Muscle layer of duodenum (tissue), 2 donors: ENCODE measurements at regions not wholly inside any gene's neighbourhood (a gene's known extent, or its start where the extent isn't known, plus 50 kb on each side); places are given as distances from the start of the nearest gene placed in this dataset.

Experiments
- H3K27ac ChIP-seq: one replicate; pipeline ENCODE4 v1.7.0; 2013; ENCODE audit warnings: mild to moderate bottlenecking, low read length
- H3K27me3 ChIP-seq: one replicate; pipeline ENCODE4 v1.7.0; 2013; ENCODE audit warnings: low read depth, mild to moderate bottlenecking, control low read depth, low read length
- H3K36me3 ChIP-seq, 2 donors: one replicate each; pipeline ENCODE4 v1.7.0; 2013; ENCODE audit warnings: low read length in 2 of 2, control low read depth in 1 of 2, mild to moderate bottlenecking in 1 of 2; ENCODE audit not compliant: insufficient read depth in 2 of 2, control insufficient read depth in 1 of 2
- H3K4me1 ChIP-seq, 2 donors: one replicate each; pipeline ENCODE4 v1.7.0; 2013; ENCODE audit warnings: low read length in 2 of 2, mild to moderate bottlenecking in 2 of 2, control low read depth in 1 of 2, moderate library complexity in 1 of 2; ENCODE audit not compliant: insufficient read depth in 2 of 2, control insufficient read depth in 1 of 2
- H3K4me3 ChIP-seq, 2 donors: one replicate each; pipeline ENCODE4 v1.7.0; 2013; ENCODE audit warnings: low read length in 2 of 2, low read depth in 1 of 2, mild to moderate bottlenecking in 1 of 2
- H3K9me3 ChIP-seq, 2 donors: one replicate each; pipeline ENCODE4 v1.7.0; 2013; ENCODE audit warnings: low read length in 2 of 2, control low read depth in 1 of 2, mild to moderate bottlenecking in 1 of 2; ENCODE audit not compliant: control insufficient read depth in 1 of 2
- donor health status: healthy.

DNA sequence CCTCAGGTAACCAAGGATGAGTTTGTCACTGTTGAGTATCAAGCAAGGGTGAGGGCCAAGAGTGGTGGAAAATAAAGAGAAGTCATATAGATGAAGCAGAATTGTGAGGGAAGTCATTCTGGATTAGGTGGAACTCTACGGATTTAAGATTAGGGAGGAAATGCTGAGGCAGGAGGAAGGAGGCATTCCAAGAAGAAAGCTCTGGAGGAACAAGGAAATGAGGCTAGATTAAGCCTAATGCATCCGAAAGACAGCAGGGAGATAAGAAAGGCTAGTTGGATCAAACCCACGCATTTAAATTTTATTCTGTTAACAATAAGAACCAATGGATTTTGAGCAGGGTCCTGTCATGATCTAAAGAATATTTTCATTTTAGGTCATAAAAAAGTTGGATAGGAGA is 681.2 kb downstream of the EPHA4 start:
- Histone ChIP-seq H3K27ac (no peak overlapping the region), H3K36me3 (no peaks in the 10 kb centered on the region), H3K9me3 (no peaks in the 10 kb centered on the region), H3K4me1 (no peaks in the 10 kb centered on the region), H3K4me3 (no peak overlapping the region), H3K27me3 (no peaks in the 10 kb centered on the region)

- Histone ChIP-seq H3K4me3 (no peak overlapping the region), H3K27me3 (no peaks in the 10 kb centered on the region), H3K9me3 (no peaks in the 10 kb centered on the region), H3K27ac (no peak overlapping the region), H3K36me3 (no peaks in the 10 kb centered on the region), H3K4me1 (no peaks in the 10 kb centered on the region)
Observed at GRCh38 chr2:220891405-220891804, 680.7 kb downstream of the EPHA4 start.

DNA sequence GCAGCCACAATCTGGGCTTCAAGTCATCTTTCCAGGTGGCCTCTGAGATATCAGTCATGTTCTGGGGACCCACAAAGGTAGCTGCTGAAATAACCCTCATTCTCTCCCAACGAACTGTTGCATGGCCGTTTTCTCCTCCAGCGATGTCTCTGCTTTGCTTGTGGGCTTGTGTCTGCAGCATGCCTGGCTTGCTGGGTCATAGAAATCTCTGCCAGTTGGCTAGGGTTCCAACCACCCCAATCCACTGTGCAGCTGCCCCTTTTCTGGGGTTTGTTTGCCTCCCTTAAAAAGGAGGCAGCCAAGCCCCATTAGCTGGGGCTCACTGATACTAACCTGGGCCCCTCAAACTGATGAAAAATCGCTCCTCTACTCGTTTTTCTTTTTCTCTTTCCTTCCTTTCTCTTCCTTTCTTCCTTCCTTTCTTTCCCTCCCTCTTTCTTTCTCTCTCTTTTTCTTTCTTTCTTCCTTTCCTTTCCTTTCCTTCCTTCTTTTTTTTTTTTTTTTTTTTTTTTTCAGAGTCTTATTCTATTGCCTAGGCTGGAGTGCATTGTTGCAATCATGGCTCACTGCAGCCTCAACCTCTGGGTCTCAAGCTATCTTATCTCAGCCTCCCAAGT is 680.0 kb downstream of the EPHA4 start:
- Histone ChIP-seq H3K27me3 (no peaks in the 10 kb centered on the region), H3K27ac (no peak overlapping the region), H3K9me3 (no peaks in the 10 kb centered on the region), H3K36me3 (no peaks in the 10 kb centered on the region), H3K4me1 (no peaks in the 10 kb centered on the region), H3K4me3 (no peak overlapping the region)

GRCh38 chr2:220893411-220893810 is 678.7 kb downstream of the EPHA4 start:
- H3K36me3 ChIP-seq, result no peaks in the 10 kb centered on the region

DNA sequence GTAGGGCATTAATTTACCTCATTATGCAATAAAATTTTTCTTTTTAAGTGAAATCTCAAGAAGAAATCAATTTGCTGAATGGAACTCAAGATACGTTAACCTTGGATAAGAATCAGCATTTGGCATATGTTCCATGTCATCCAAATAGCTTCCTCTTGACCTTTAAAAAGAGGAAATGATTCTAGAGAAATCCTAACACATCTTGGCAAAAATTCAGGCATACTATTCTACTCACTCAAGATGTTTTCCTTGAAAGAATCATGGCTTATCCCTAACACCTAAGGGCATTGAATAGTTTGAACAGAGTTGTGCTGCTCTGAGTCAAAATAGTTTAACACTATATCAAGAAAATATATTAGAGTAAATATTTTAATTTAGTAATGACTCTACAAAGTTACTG is 678.0 kb downstream of the EPHA4 start:
- Histone ChIP-seq H3K36me3 (no peaks in the 10 kb centered on the region), H3K27ac (no peak overlapping the region), H3K9me3 (no peaks in the 10 kb centered on the region), H3K4me3 (no peak overlapping the region), H3K27me3 (no peaks in the 10 kb centered on the region), H3K4me1 (no peaks in the 10 kb centered on the region)

More at GRCh38 chr2:220893411-220893810, 678.7 kb downstream of the EPHA4 start:
- Histone ChIP-seq H3K27me3 (no peaks in the 10 kb centered on the region), H3K4me3 (no peak overlapping the region), H3K27ac (no peak overlapping the region), H3K9me3 (no peaks in the 10 kb centered on the region), H3K4me1 (no peaks in the 10 kb centered on the region)

GRCh38 chr2:220899492-220899891 is 672.6 kb downstream of the EPHA4 start:
- Histone ChIP-seq H3K27me3 (no peaks in the 10 kb centered on the region), H3K27ac (no peak overlapping the region), H3K9me3 (no peaks in the 10 kb centered on the region), H3K4me3 (no peak overlapping the region), H3K36me3 (no peaks in the 10 kb centered on the region), H3K4me1 (no peaks in the 10 kb centered on the region)

DNA sequence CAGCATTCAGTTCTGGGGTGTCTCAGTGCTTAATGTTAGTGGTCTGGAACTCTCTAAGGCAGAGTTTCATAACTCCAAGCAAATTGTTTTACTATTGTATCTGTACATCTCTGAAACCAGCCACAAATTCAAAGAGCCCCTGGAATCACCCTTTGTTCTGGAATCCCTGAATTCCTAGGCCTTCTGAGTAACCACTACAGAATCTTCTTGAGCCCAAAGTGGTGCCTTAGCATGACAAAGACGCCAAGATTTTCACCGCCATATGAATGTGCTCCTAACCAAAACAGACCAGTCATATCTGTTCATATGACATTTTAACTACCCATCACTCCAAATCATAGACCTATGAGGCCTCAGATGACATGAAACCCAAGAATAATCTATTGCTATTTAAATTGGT is 668.1 kb downstream of the EPHA4 start:
- Histone ChIP-seq H3K36me3 (no peaks in the 10 kb centered on the region), H3K4me3 (no peak overlapping the region), H3K9me3 (no peaks in the 10 kb centered on the region), H3K4me1 (no peaks in the 10 kb centered on the region), H3K27ac (no peak overlapping the region), H3K27me3 (no peaks in the 10 kb centered on the region)

DNA sequence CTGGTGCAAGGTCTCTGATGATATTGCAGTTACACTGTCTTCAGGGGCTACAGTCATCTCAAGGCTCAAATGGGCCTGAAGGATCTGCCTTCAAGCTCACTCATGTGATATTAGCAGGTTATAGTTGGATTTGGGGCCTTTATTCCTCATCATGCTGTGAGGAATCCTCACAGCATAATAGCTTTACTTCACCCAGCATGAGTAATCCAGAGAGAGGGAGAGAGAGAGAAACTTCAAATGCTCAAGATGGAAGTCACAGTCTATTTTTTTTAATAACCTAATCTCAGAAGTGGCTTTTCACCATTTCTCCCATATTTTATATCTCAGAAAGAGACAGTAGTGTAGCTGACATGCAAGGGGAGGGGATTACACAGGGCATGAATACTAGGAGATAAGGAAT is 658.7 kb downstream of the EPHA4 start:
- H3K4me3 ChIP-seq, result no peak overlapping the region
- no peaks in the 10 kb centered on the region for H3K9me3 ChIP-seq
- H3K4me1 ChIP-seq, result no peaks in the 10 kb centered on the region
- H3K27me3 ChIP-seq, result no peaks in the 10 kb centered on the region
- no peak overlapping the region for H3K27ac ChIP-seq
- H3K36me3 ChIP-seq, result no peaks in the 10 kb centered on the region

DNA sequence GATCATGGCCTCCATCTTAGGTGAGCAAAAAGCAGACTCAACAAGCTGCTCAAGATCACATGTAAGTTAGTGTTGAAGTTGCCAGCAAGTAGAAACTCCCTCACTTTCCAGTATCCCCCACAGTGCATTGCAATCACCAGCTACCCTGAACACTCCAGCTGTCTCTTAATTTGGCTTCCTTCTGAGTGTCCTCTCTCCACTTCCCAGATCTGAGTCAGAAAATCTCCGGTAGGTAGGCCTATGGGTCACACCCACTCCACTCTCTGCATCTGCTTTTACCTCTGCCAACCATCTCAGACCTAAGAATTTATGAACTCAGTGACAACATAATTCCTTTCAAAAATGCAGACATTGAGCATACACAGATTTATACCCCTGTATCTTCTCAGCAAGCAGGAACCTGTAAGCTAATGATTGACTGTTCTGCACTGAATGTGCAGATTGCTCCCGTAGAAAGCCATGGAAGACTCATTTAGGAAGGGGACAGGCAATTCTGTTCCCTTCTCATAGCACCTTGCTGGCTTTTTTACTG is 656.9 kb downstream of the EPHA4 start:
- H3K27me3 ChIP-seq, result no peaks in the 10 kb centered on the region
- H3K27ac ChIP-seq, result no peak overlapping the region
- H3K4me3 ChIP-seq, result no peak overlapping the region
- no peaks in the 10 kb centered on the region for H3K9me3 ChIP-seq
- H3K4me1 ChIP-seq, result no peaks in the 10 kb centered on the region
- no peaks in the 10 kb centered on the region for H3K36me3 ChIP-seq

DNA sequence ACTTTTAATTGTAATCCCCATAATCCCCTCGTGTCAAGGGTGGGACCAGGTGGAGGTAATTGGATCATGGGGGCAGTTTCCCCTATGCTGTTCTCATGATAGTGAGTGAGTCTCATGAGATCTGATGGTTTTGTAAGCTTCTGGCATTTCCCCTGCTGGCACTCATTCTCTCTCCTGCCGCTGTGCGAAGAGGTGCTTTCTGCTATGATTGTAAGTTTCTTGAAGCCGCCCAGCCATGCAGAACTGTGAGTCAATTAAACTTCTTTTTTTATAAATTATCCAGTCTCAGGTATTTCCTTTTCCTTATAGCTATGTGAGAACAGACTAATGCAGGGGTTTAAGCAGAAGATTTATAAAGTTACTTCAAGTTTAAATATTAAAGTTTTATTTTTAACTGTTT is 655.2 kb downstream of the EPHA4 start:
- Histone ChIP-seq H3K9me3 (no peaks in the 10 kb centered on the region), H3K27me3 (no peaks in the 10 kb centered on the region), H3K4me3 (no peak overlapping the region), H3K4me1 (no peaks in the 10 kb centered on the region), H3K36me3 (no peaks in the 10 kb centered on the region), H3K27ac (no peak overlapping the region)

DNA sequence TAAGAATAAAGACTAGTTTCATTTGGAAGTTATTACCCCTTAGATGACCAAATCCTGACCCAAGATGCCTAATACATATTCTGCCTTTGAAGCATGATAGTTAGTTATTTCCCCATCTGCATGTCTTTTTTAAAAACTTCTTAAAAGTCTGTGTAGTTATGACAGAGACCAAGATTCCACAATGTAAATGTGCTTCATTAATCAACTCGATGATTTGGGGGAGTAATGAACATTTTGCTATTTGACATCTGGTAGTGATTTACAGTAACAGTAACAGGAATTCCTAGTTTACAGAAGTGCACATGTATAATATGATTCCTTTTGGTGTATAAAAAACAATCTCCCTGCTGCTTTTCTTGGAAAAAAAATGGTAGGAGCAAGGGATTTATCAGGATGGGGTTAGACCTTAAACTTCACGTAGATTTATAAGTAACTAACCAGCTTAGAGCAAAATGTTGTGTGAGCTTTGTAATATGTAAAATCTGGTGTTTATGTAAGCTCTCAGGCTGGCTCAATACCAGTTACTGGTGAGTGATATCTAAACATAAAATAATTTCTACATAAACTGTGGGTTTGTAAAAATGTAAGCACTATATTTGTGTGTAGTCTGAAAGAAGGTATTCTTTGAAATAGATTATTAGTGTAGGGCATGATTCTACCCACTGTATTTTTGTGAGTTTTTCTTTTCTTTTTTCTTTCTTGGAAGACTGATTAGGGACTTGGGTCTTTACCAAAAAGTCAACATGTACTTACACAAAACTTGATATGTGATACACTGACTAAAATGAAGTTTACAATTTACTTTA is 641.6 kb downstream of the EPHA4 start:
- H3K4me1 ChIP-seq, result no peaks in the 10 kb centered on the region

More for the DNA sequence above, 641.6 kb downstream of the EPHA4 start:
- no peaks in the 10 kb centered on the region for H3K27me3 ChIP-seq
- no peak overlapping the region for H3K4me3 ChIP-seq
- H3K27ac ChIP-seq, result no peak overlapping the region
- H3K36me3 ChIP-seq, result no peaks in the 10 kb centered on the region
- H3K9me3 ChIP-seq, result peaks cover 0 to 10% of the 10 kb centered on the region in 2 donors
